ENCODE measurements at regions not wholly inside any gene's neighbourhood (a gene's known extent, or its start where the extent isn't known, plus 50 kb on each side); places are given as distances from the start of the nearest gene placed in this dataset.

DNA sequence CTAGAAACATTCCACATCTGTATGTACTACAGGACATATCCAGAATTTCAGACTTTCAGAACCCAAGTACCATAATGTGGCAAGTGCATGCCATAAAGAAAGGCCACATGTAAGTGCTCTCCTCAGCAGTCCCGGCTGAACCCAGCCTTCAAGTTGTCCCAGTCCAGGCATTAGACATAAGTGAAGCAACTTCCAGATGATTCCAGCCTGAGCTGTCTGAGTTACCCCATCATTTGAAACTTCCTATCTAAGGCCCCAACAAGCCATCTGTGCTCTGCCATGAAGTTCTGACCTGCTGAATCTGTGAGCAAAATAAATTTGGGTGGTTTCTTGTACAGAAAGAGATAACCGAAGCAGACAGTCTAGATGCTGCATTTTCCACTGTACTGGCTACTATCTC is 218.8 kb downstream of the IPMK start:
- Histone ChIP-seq H3K9me3 (replicated peaks) (no peaks in the 10 kb centered on the region), H3K27ac (replicated peaks) (no peak overlapping the region), H3K4me3 (no peak overlapping the region), H3K27me3 (ENCODE audit: low read depth) (no peaks in the 10 kb centered on the region), H3K36me3 (no peaks in the 10 kb centered on the region), H3K4me1 (no peaks in the 10 kb centered on the region)
- no peak for DNase-seq
- intact Hi-C loops (cut with micrococcal nuclease), result no loop called here
- no peak for TF ChIP-seq CTCF (IDR thresholded peaks at IDR 0.05; ENCODE audit: borderline replicate concordance)

- peaks cover 13% of the 10 kb centered on the region for H3K9me3 ChIP-seq (replicated peaks)
- no peak overlapping the region for H3K4me3 ChIP-seq
- no peaks in the 10 kb centered on the region for H3K27me3 ChIP-seq (ENCODE audit: low read depth)
- H3K27ac ChIP-seq (replicated peaks), result no peak overlapping the region
- intact Hi-C loops (cut with micrococcal nuclease), result no loop called here
- no peak for TF ChIP-seq CTCF (IDR thresholded peaks at IDR 0.05; ENCODE audit: borderline replicate concordance)
- no peak for DNase-seq
- no peaks in the 10 kb centered on the region for H3K4me1 ChIP-seq
- no peaks in the 10 kb centered on the region for H3K36me3 ChIP-seq
These were observed 223.6 kb downstream of the IPMK start for GRCh38 chr10:58044072-58044471.

GRCh38 chr10:58041901-58042300 is 225.8 kb downstream of the IPMK start:
- Histone ChIP-seq H3K27ac (replicated peaks) (no peak overlapping the region), H3K4me3 (no peak overlapping the region), H3K27me3 (ENCODE audit: low read depth) (no peaks in the 10 kb centered on the region), H3K36me3 (no peaks in the 10 kb centered on the region), H3K4me1 (no peaks in the 10 kb centered on the region), H3K9me3 (replicated peaks) (peaks cover 13% of the 10 kb centered on the region)
- DNase-seq, result no peak
- TF ChIP-seq CTCF (IDR thresholded peaks at IDR 0.05; ENCODE audit: borderline replicate concordance), result no peak
- intact Hi-C loops (cut with micrococcal nuclease), result no loop called here

GRCh38 chr10:58030208-58030607 is 237.5 kb downstream of the IPMK start:
- DNase-seq, result no peak
- Histone ChIP-seq H3K27me3 (ENCODE audit: low read depth) (no peaks in the 10 kb centered on the region), H3K27ac (replicated peaks) (no peak overlapping the region), H3K4me3 (no peak overlapping the region), H3K4me1 (no peaks in the 10 kb centered on the region), H3K9me3 (replicated peaks) (no peaks in the 10 kb centered on the region), H3K36me3 (no peaks in the 10 kb centered on the region)
- no peak for TF ChIP-seq CTCF (IDR thresholded peaks at IDR 0.05; ENCODE audit: borderline replicate concordance)
- intact Hi-C loops (cut with micrococcal nuclease), result no loop called here

DNA sequence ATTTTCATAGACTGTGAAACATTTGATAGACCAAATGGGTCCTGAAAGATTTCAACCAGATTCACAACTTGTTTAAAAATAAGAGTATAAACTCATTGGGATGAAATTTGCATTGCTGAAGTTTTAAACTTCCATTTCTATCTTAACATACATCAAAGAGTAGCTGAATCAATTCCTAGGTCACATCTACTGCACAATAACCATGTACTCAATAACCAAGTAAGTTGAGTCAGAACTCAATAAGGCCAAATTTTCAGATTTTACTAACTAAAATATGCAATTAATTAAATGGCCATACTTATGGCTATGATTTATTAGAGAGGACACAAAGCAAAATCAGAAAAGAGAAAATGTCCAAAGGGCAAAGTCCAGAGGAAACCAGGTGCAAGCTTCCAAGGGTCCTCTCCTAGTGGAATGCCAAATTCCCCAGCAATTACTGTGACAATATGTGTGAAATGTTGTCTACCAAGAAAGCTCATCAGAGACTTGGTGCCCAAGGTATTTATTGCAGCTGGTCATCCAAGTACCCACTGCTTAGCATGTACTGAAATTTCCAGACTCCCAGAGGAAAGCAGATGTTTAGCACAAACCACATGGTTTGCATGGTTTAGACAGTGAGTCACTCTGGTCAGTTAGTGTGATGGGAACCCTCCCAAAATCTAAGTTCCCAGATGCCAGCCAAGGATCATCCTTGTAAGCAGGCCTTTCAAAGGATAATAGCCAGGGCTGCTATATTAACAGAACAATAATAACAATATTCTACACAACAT is 238.9 kb downstream of the IPMK start:
- TF ChIP-seq CTCF (IDR thresholded peaks at IDR 0.05; ENCODE audit: borderline replicate concordance), result no peak
- DNase-seq, result no peak
- H3K4me3 ChIP-seq, result no peak overlapping the region
- no peaks in the 10 kb centered on the region for H3K4me1 ChIP-seq
- no peaks in the 10 kb centered on the region for H3K27me3 ChIP-seq (ENCODE audit: low read depth)
- H3K27ac ChIP-seq (replicated peaks), result no peak overlapping the region
- no peaks in the 10 kb centered on the region for H3K36me3 ChIP-seq
- H3K9me3 ChIP-seq (replicated peaks), result no peaks in the 10 kb centered on the region
- intact Hi-C loops (cut with micrococcal nuclease), result no loop called here

All from left ventricle myocardium inferior (tissue), 1 donor.